ENCODE measurements at regions not wholly inside any gene's neighbourhood (a gene's known extent, or its start where the extent isn't known, plus 50 kb on each side); places are given as distances from the start of the nearest gene placed in this dataset.

DNA sequence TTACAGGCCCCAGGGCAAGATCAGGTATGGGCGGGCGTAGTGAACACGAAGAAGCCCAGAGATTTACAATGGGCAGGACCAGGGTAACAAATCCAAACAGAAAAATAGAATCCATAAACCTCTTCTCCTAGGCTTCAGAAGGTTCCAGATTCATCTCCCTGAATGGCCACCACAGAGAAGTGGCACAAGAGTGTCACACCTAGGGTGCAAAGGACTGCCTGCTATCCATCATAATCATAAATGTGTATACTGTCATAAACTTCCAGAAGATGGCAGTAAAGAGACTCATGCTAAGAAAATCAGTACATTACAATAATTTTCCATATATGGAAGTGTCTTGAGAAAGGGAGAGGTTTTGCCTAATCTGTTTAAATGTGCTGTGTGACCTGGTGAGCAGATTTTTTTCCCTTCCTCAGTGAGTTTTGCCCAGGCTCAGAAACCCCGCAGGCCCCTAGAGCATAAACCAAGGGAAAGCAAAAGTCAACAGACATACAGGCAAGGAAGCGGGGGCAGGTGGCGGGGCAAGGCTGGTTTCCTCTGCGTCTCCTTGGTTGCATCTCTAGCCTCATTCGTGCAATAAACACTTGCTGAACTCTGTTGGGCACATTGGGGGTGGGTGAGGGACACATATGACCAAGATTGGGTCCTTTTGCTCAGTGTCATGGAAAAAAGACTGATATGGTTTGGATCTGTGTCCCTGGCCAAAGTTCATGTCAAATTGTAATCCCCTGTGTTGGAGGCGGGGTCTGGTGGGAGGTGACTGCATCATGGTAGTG is 92.0 kb upstream of the CDH5 start:
- H3K9me2 ChIP-seq (replicated peaks; ENCODE audit: control insufficient read depth, low read length): no peaks in the 10 kb centered on the region
- no peak overlapping the region for H3K27ac ChIP-seq (ENCODE audit: low read depth, low read length)
- TF ChIP-seq, protein P1, sequence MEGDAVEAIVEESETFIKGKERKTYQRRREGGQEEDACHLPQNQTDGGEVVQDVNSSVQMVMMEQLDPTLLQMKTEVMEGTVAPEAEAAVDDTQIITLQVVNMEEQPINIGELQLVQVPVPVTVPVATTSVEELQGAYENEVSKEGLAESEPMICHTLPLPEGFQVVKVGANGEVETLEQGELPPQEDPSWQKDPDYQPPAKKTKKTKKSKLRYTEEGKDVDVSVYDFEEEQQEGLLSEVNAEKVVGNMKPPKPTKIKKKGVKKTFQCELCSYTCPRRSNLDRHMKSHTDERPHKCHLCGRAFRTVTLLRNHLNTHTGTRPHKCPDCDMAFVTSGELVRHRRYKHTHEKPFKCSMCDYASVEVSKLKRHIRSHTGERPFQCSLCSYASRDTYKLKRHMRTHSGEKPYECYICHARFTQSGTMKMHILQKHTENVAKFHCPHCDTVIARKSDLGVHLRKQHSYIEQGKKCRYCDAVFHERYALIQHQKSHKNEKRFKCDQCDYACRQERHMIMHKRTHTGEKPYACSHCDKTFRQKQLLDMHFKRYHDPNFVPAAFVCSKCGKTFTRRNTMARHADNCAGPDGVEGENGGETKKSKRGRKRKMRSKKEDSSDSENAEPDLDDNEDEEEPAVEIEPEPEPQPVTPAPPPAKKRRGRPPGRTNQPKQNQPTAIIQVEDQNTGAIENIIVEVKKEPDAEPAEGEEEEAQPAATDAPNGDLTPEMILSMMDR (IDR thresholded peaks at IDR 0.05; ENCODE audit: low read depth, low read length, poor library complexity, severe bottlenecking): peak; percentile 51
- TF ChIP-seq EZH2phosphoT487 (IDR thresholded peaks at IDR 0.05; ENCODE audit: borderline replicate concordance, low read length): no peak
- H3K27me3 ChIP-seq (ENCODE audit: control insufficient read depth, low read length): no peaks in the 10 kb centered on the region
- H3K79me2 ChIP-seq (ENCODE audit: control insufficient read depth, low read length): no peaks in the 10 kb centered on the region
- no peaks in the 10 kb centered on the region for H3F3A ChIP-seq (ENCODE audit: control insufficient read depth, insufficient read depth)
- H4K20me1 ChIP-seq (ENCODE audit: control insufficient read depth, insufficient read depth, low read depth, low read length): no peaks in the 10 kb centered on the region
- no peaks in the 10 kb centered on the region for H3K36me3 ChIP-seq (ENCODE audit: control insufficient read depth, low read length)
- no peaks in the 10 kb centered on the region for H3K9me3 ChIP-seq (ENCODE audit: control insufficient read depth, insufficient read depth, low read length)
- H3K4me1 ChIP-seq (ENCODE audit: control insufficient read depth, low read length): no peaks in the 10 kb centered on the region
- no peak overlapping the region for H3K4me3 ChIP-seq (ENCODE audit: low read length)
- peak overlapping the region; percentile 4; the same call in 1 of the 2 replicates for H3K4me2 ChIP-seq (ENCODE audit: low read length)

DNA sequence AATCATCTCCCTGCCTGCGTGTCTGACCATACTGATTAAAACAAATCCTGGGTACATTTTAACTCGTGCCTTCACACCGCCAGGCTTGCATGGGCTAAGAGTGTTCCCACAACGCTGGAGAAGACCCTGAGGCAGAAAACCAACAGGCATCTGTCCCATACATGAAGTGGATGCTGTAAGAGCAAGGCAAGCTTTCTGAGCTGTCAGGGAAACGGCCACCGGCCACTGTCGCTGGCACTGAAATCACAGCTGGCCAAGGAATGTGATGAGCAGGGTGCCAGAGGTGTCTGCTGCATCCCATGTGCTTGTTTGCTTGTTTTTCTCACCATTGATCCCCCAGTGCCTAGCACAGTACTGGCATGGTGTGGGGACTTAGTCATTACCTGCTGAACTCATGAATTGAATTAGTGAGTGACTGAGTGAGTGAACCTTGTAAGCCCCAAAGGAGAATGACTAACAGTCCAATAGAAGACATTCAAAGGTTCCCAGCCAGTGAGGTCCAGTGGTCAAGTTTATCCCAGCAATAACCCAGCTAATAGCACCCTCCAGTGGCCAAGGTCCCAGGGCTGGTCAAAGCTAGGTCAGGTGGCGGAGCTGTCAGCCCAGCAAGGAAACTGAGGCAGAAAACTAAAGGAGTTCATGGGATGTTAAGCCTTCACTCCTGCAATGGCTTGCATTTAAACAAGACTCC is 92.7 kb upstream of the CDH5 start:
- no peaks in the 10 kb centered on the region for H3K9me2 ChIP-seq (replicated peaks; ENCODE audit: control insufficient read depth, low read length)
- H3K4me2 ChIP-seq (ENCODE audit: low read length): no peak overlapping the region
- TF ChIP-seq, protein P1 (IDR thresholded peaks at IDR 0.05; ENCODE audit: low read depth, low read length, poor library complexity, severe bottlenecking): peak; percentile 65
- TF ChIP-seq EZH2phosphoT487 (IDR thresholded peaks at IDR 0.05; ENCODE audit: borderline replicate concordance, low read length): no peak
- no peak overlapping the region for H3K27ac ChIP-seq (ENCODE audit: low read depth, low read length)
- no peaks in the 10 kb centered on the region for H3K9me3 ChIP-seq (ENCODE audit: control insufficient read depth, insufficient read depth, low read length)
- no peaks in the 10 kb centered on the region for H3K27me3 ChIP-seq (ENCODE audit: control insufficient read depth, low read length)
- H3F3A ChIP-seq (ENCODE audit: control insufficient read depth, insufficient read depth): no peaks in the 10 kb centered on the region
- no peak overlapping the region for H3K4me3 ChIP-seq (ENCODE audit: low read length)
- no peaks in the 10 kb centered on the region for H4K20me1 ChIP-seq (ENCODE audit: control insufficient read depth, insufficient read depth, low read depth, low read length)
- H3K79me2 ChIP-seq (ENCODE audit: control insufficient read depth, low read length): no peaks in the 10 kb centered on the region
- no peaks in the 10 kb centered on the region for H3K36me3 ChIP-seq (ENCODE audit: control insufficient read depth, low read length)
- no peaks in the 10 kb centered on the region for H3K4me1 ChIP-seq (ENCODE audit: control insufficient read depth, low read length)

DNA sequence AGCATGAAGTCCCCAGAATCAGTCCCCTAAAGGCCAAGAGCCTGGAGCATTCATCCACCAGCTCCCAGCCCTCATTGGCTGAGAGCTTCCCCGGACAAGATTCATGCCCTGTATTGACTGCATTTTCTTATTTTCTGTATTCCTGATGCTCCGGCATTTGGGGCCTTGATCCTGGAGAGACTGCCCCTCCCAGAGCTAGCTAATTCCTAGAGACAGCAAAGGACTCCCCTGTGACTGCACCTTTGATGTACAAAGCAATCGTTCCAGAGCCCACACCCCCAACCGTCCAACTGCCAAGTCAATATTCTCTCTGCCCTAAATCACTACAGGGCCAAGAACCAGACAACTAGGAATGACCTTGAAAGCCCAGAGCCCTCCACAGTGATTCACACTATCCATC is 93.4 kb upstream of the CDH5 start:
- Histone ChIP-seq H3K27ac (ENCODE audit: low read depth, low read length) (no peak overlapping the region), H3F3A (ENCODE audit: control insufficient read depth, insufficient read depth) (no peaks in the 10 kb centered on the region), H3K9me2 (replicated peaks; ENCODE audit: control insufficient read depth, low read length) (no peaks in the 10 kb centered on the region), H3K4me1 (ENCODE audit: control insufficient read depth, low read length) (no peaks in the 10 kb centered on the region), H3K4me3 (ENCODE audit: low read length) (no peak overlapping the region), H3K36me3 (ENCODE audit: control insufficient read depth, low read length) (no peaks in the 10 kb centered on the region), H3K9me3 (ENCODE audit: control insufficient read depth, insufficient read depth, low read length) (no peaks in the 10 kb centered on the region), H3K27me3 (ENCODE audit: control insufficient read depth, low read length) (no peaks in the 10 kb centered on the region), H4K20me1 (ENCODE audit: control insufficient read depth, insufficient read depth, low read depth, low read length) (no peaks in the 10 kb centered on the region), H3K79me2 (ENCODE audit: control insufficient read depth, low read length) (no peaks in the 10 kb centered on the region), H3K4me2 (ENCODE audit: low read length) (no peak overlapping the region)
- TF ChIP-seq, protein P1 (IDR thresholded peaks at IDR 0.05; ENCODE audit: low read depth, low read length, poor library complexity, severe bottlenecking): no peak
- no peak for TF ChIP-seq EZH2phosphoT487 (IDR thresholded peaks at IDR 0.05; ENCODE audit: borderline replicate concordance, low read length)

All from DOHH2 (cell line).